Keratinocyte (primary cell): ENCODE measurements at regions not wholly inside any gene's neighbourhood (a gene's known extent, or its start where the extent isn't known, plus 50 kb on each side); places are given as distances from the start of the nearest gene placed in this dataset.

Experiments
- DNase-seq: peaks from one replicate; pipeline ENCODE4 v3.0.0-alpha.2; 2011; ENCODE audit warnings: low read depth, missing footprints, low spot score
- FAIRE-seq: peaks from 2 replicates; lab custom pipeline; 2011; peaks lifted over from hg19 to GRCh38; lab: Jason Lieb, UNC
- H2AFZ ChIP-seq: 2 replicates; pipeline ENCODE4 v1.6.0; 2012; ENCODE audit warnings: low read length, control low read depth, inconsistent platforms; ENCODE audit not compliant: control insufficient read depth
- H3K27ac ChIP-seq: 2 replicates; pipeline ENCODE4 v1.5.1; 2011; ENCODE audit warnings: low read length; ENCODE audit not compliant: control insufficient read depth, insufficient read depth
- H3K27me3 ChIP-seq: 3 replicates; pipeline ENCODE4 v1.6.0; 2011; ENCODE audit warnings: low read length; ENCODE audit not compliant: control insufficient read depth, insufficient read depth; ENCODE audit errors: extremely low read depth
- H3K36me3 ChIP-seq, 2 experiments: 2 replicates in 1 of 2; 3 replicates in 1 of 2; pipeline ENCODE4 v1.5.1; 2011; ENCODE audit warnings: low read length in 2 of 2, mild to moderate bottlenecking in 1 of 2; ENCODE audit not compliant: control insufficient read depth in 2 of 2, insufficient read depth in 2 of 2; ENCODE audit errors: extremely low read depth in 1 of 2
- H3K4me1 ChIP-seq: 3 replicates; pipeline ENCODE4 v1.5.1; 2011; ENCODE audit warnings: low read length; ENCODE audit not compliant: control insufficient read depth, insufficient read depth; ENCODE audit errors: extremely low read depth
- H3K4me2 ChIP-seq: 3 replicates; pipeline ENCODE4 v1.6.0; 2011; ENCODE audit warnings: low read depth, low read length; ENCODE audit not compliant: control insufficient read depth, insufficient read depth; ENCODE audit errors: extremely low read depth
- H3K4me3 ChIP-seq, 3 experiments: fragments of 200-600 bp in 1 of 3; sonication (generic) in 1 of 3; 2 replicates in 2 of 3; 3 replicates in 1 of 3; pipeline ENCODE4 v1.5.1; 2011 to 2016; ENCODE audit warnings: low read length in 3 of 3, mild to moderate bottlenecking in 3 of 3, control low read depth in 2 of 3, inconsistent platforms in 1 of 3, low read depth in 1 of 3, mixed read lengths in 1 of 3, mixed run types in 1 of 3, moderate library complexity in 1 of 3; ENCODE audit not compliant: control insufficient read depth in 2 of 3, insufficient read depth in 2 of 3; ENCODE audit errors: extremely low read depth in 1 of 3
- H3K79me2 ChIP-seq: 2 replicates; pipeline ENCODE4 v1.6.0; 2012; ENCODE audit warnings: low read length; ENCODE audit not compliant: control insufficient read depth, insufficient read depth
- H3K9ac ChIP-seq: 3 replicates; pipeline ENCODE4 v1.6.0; 2011; ENCODE audit warnings: low read length; ENCODE audit not compliant: control insufficient read depth, insufficient read depth; ENCODE audit errors: extremely low read depth
- H3K9me1 ChIP-seq: 3 replicates; pipeline ENCODE4 v1.6.0; 2011; ENCODE audit warnings: low read length; ENCODE audit not compliant: control insufficient read depth, insufficient read depth; ENCODE audit errors: extremely low read depth
- H3K9me3 ChIP-seq: 2 replicates; pipeline ENCODE4 v1.5.1; 2012; ENCODE audit warnings: low read depth, low read length; ENCODE audit not compliant: control insufficient read depth
- H4K20me1 ChIP-seq: 3 replicates; pipeline ENCODE4 v1.6.0; 2011; ENCODE audit warnings: low read length; ENCODE audit not compliant: control insufficient read depth, insufficient read depth; ENCODE audit errors: extremely low read depth
- EZH2 ChIP-seq: IDR thresholded peaks from one replicate; pipeline ENCODE4 v1.6.1; 2012; ENCODE audit warnings: inconsistent platforms, mild to moderate bottlenecking, low read length, moderate library complexity
- dilution Hi-C: fragments of 300-500 bp; cut with MboI; formaldehyde crosslinking; loops from one replicate; pipeline ENCODE4 v1.7.0; 2020; ENCODE audit warnings: low sequenced_read_pairs; ENCODE audit not compliant: extremely low pct_ligation_motif_present
- TF ChIP-seq, protein P1 (sequence below), 3 experiments: IDR thresholded peaks in 1 of 3; conservative IDR thresholded peaks in 1 of 3; optimal IDR thresholded peaks in 1 of 3; 2 replicates in 2 of 3; 3 replicates in 1 of 3; pipeline versions ENCODE3 to v1.5.1; 2011; ENCODE audit warnings: low read length in 3 of 3, mild to moderate bottlenecking in 3 of 3, moderate library complexity in 2 of 3, control low read depth in 1 of 3, inconsistent platforms in 1 of 3; ENCODE audit not compliant: insufficient read depth in 2 of 3; ENCODE audit errors: extremely low read depth in 1 of 3

- dilution Hi-C loops: no loop called here
- no peak overlapping the region for H3K4me2 ChIP-seq
- no peak for TF ChIP-seq EZH2
- TF ChIP-seq, protein P1, sequence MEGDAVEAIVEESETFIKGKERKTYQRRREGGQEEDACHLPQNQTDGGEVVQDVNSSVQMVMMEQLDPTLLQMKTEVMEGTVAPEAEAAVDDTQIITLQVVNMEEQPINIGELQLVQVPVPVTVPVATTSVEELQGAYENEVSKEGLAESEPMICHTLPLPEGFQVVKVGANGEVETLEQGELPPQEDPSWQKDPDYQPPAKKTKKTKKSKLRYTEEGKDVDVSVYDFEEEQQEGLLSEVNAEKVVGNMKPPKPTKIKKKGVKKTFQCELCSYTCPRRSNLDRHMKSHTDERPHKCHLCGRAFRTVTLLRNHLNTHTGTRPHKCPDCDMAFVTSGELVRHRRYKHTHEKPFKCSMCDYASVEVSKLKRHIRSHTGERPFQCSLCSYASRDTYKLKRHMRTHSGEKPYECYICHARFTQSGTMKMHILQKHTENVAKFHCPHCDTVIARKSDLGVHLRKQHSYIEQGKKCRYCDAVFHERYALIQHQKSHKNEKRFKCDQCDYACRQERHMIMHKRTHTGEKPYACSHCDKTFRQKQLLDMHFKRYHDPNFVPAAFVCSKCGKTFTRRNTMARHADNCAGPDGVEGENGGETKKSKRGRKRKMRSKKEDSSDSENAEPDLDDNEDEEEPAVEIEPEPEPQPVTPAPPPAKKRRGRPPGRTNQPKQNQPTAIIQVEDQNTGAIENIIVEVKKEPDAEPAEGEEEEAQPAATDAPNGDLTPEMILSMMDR (optimal IDR thresholded peaks at IDR 0.05 in 1 of 3, IDR thresholded peaks at IDR 0.05 in 1 of 3, conservative IDR thresholded peaks at IDR 0.05 in 1 of 3; ENCODE audit: extremely low read depth in 1 of 3, insufficient read depth in 2 of 3, low read length in 3 of 3): no peak
- peaks cover 4% of the 10 kb centered on the region for H3K27me3 ChIP-seq
- DNase-seq (no peak), FAIRE-seq (no peak)
- no peaks in the 10 kb centered on the region for H3K4me1 ChIP-seq
- H3K27ac ChIP-seq: no peak overlapping the region
- H3K79me2 ChIP-seq: no peaks in the 10 kb centered on the region
- no peaks in the 10 kb centered on the region for H3K9me3 ChIP-seq
- no peaks in the 10 kb centered on the region for H3K9me1 ChIP-seq
- no peaks in the 10 kb centered on the region for H4K20me1 ChIP-seq
- H3K9ac ChIP-seq: no peak overlapping the region
- no peaks in the 10 kb centered on the region for H3K36me3 ChIP-seq
- H2AFZ ChIP-seq: no peak overlapping the region
- no peak overlapping the region for H3K4me3 ChIP-seq
These were observed 144.6 kb downstream of the LACC1 start for GRCh38 chr13:44024167-44024845.

DNA sequence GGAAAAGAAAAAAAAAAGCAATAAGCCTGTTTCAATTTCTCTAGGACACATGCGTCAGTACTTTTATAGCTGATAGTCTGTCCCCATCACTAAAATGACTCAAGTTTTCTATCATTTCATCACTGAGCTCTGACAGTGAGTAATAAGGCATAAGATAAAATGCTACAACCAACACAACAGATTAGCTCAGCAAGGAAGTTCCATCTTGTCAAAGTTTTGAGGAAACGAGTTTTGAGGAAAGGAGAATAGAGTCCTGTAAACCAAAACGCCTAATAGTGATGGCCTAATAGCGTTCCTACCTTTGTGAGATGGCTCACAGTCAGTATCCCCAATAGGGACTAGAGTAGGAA, 145.1 kb downstream of the LACC1 start:
- Histone ChIP-seq H3K4me1 (no peaks in the 10 kb centered on the region), H4K20me1 (no peaks in the 10 kb centered on the region), H3K79me2 (no peaks in the 10 kb centered on the region), H3K9me3 (no peaks in the 10 kb centered on the region), H3K9me1 (no peaks in the 10 kb centered on the region), H3K27me3 (peaks cover 4% of the 10 kb centered on the region), H3K36me3 (no peaks in the 10 kb centered on the region), H3K9ac (no peak overlapping the region), H3K4me2 (no peak overlapping the region), H2AFZ (no peak overlapping the region), H3K4me3 (no peak overlapping the region), H3K27ac (no peak overlapping the region)
- DNase-seq: no peak
- dilution Hi-C loops: loop anchor here (25.0 kb wide), 1 partner anchor 412 kb away; no protein-coding TSS in a partner anchor
- TF ChIP-seq EZH2: no peak
- TF ChIP-seq, protein P1 (optimal IDR thresholded peaks at IDR 0.05 in 1 of 3, IDR thresholded peaks at IDR 0.05 in 1 of 3, conservative IDR thresholded peaks at IDR 0.05 in 1 of 3; ENCODE audit: extremely low read depth in 1 of 3, insufficient read depth in 2 of 3, low read length in 3 of 3): no peak
- no peak for FAIRE-seq
